HEK293 (cell line): ENCODE measurements at regions not wholly inside any gene's neighbourhood (a gene's known extent, or its start where the extent isn't known, plus 50 kb on each side); places are given as distances from the start of the nearest gene placed in this dataset.

Experiments used
- ZNF521 ChIP-seq: fragments of 450-650 bp; formaldehyde crosslinking; IDR thresholded peaks from 2 replicates; pipeline ENCODE4 v1.5.1; 2017; ENCODE audit warnings: missing biosample characterization, mild to moderate bottlenecking, missing genetic modification characterization
- TF ChIP-seq, protein P1 (sequence below): fragments of 450-650 bp; formaldehyde crosslinking; IDR thresholded peaks from 2 replicates; pipeline ENCODE4 v1.5.1; 2016; ENCODE audit warnings: missing biosample characterization, missing genetic modification characterization

DNA sequence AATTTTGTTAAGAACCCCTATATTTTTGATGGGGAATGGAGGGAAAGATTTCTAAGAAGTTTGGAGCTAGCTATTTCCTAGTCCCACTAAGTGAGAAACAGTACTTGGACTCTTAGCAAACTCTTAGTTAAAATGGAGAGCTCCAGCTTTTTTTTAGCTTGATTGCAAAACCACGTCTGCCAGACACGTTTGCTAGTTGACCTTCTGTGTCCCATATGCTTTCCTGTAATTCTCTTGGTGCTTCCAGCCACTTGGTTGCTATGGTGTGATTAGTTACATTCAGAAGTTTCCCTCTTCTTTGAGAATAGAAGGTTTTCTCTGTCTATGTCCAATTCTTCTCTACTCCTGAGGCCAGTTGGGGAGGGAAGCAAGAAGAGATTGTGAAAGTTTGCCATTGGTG, 417.0 kb upstream of the TLE4 start:
- TF ChIP-seq, protein P1, sequence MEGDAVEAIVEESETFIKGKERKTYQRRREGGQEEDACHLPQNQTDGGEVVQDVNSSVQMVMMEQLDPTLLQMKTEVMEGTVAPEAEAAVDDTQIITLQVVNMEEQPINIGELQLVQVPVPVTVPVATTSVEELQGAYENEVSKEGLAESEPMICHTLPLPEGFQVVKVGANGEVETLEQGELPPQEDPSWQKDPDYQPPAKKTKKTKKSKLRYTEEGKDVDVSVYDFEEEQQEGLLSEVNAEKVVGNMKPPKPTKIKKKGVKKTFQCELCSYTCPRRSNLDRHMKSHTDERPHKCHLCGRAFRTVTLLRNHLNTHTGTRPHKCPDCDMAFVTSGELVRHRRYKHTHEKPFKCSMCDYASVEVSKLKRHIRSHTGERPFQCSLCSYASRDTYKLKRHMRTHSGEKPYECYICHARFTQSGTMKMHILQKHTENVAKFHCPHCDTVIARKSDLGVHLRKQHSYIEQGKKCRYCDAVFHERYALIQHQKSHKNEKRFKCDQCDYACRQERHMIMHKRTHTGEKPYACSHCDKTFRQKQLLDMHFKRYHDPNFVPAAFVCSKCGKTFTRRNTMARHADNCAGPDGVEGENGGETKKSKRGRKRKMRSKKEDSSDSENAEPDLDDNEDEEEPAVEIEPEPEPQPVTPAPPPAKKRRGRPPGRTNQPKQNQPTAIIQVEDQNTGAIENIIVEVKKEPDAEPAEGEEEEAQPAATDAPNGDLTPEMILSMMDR (tag by site-specific recombination), result no peak
- no peak for TF ChIP-seq ZNF521 (tag by site-specific recombination)
